Left renal cortex interstitium (tissue), 4 donors: ENCODE measurements at regions not wholly inside any gene's neighbourhood (a gene's known extent, or its start where the extent isn't known, plus 50 kb on each side); places are given as distances from the start of the nearest gene placed in this dataset.
"Not testable (repeated sequence)": the region's sequence is repeated elsewhere in the genome, so short reads cannot be mapped to it uniquely, and the experiment has no call there.

Source experiments
- DNase-seq, 4 donors: peaks; one replicate each; pipeline ENCODE4 v3.0.0-alpha.2; 2013; ENCODE audit warnings: low read depth in 4 of 4, low spot score in 2 of 4, missing footprints in 1 of 4

GRCh38 chr2:192419786-192420185 lies 225.1 kb upstream of the TMEFF2 start:
- DNase-seq, result peak in 2 of 4 donors; percentile 13 to 37

DNA sequence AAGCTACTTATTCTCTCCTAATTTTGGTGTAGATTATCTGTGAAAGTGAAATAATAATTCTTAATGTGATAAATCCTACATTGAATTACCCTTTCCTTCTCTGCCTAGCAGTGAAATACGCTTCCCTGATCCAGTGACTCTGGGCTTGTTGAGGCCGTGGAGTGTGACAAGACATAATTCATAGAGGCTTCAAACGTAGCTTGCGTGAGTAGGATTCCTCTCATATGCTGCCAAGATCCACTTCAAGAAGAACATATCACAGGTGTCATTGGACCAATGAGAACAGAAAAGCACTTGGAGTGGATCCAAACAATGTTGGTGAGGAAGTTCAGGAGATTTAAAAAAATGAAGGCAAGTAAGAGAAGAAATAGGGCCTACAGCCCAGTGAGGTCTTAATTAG lies 221.3 kb upstream of the TMEFF2 start:
- no peak for DNase-seq

DNA sequence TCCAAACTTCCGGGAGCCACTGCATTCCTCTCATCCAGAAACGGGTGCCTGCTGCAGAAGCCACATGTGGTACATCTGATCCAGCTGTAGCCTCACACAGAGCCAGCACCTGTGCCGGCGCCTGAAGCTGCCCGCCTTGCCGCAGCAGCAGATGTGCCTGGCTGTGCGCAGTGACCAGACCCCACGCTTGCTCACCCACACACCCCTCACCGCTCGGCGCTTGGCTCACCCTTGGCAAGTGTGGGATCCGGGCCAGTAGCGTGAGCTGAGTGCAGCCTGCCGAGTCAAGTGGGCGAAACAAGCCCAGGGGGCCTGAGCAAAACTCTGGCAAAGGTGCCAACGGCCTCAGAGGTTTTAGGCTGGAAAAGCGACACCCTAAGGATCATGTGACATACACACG lies 220.1 kb upstream of the TMEFF2 start:
- DNase-seq, result no peak

GRCh38 chr2:192413812-192414681 lies 219.3 kb upstream of the TMEFF2 start:
- no peak for DNase-seq

- not testable (repeated sequence) for DNase-seq
These were observed 218.1 kb upstream of the TMEFF2 start for GRCh38 chr2:192412866-192413265.

- DNase-seq, result no peak
These were observed 217.7 kb upstream of the TMEFF2 start for GRCh38 chr2:192412394-192412793.

GRCh38 chr2:192411755-192412154 lies 217.0 kb upstream of the TMEFF2 start:
- DNase-seq, result no peak

DNA sequence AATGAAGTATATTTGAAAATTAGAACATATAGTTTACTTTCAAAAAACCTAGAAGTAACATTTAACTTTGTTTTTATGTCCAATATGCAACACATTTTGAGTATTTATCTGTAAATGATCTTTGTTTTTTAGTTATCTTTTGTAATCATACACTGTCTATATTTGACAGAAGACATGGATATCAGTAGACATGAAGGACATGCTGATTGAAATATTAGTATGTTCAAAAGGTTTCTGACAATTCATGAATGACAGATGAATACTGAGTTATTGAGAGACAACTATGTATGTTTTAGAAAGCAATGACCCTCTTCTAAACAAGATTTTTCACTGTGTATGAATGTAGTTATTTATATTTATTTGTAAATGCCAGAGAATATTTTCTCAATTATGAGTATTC lies 215.6 kb upstream of the TMEFF2 start:
- DNase-seq, result no peak

DNA sequence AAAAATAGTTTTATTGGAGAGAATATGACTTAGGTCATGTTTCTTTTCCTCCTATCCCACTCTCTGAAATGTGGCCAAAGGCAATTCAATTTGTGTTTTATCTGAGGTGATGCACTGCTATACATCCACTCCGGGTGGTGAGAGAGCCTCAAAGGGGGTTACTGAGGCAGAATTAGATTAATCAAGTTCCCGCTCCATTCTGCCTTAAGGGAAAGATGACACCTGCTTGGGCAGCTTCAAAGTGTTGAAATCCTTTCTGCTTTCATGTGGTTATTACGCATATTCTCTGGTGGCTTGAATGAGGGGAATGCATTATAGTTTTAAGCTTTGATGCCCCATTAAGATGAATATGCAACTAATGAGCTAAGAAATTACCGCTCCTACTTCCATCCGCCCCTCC lies 213.0 kb upstream of the TMEFF2 start:
- DNase-seq, result no peak

DNA sequence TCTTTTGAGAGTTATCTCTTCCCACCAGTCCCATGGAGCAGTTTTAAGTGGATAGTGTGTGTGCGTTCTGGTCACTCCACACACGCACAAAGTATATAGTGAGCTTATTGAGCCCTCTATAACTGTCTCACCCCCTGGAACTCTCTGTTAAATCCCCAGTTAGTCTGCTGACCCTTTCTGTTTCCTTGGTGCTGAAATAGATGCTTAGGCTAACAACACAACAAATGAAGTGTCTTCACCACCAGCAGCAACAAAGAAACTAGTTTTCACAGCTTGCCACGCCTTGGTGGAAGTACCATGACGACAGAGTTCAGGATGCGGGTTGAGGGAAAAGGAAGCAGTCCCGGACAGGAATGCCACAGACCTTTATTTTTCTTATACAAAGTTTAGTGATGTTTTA lies 203.5 kb upstream of the TMEFF2 start:
- DNase-seq, result no peak

GRCh38 chr2:192394605-192395004 lies 199.9 kb upstream of the TMEFF2 start:
- no peak for DNase-seq

DNA sequence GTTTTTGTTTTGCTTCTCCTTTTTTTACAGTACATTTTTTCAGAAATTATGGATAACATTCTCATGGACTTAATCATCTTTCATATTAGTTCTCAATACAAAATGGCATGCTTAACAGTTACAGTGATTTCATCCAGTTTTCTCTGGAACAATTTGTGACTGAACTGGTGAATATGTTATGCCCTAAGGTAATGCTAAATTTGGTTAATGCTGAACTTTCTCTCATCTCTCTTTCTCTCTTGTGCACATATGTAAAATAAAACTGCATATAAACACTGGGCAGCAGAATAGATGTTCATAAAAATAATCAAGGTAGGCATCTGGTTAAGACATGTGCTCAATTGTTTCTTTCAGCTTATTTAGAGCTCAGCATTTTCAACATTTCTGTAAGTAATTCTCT lies 196.3 kb upstream of the TMEFF2 start:
- DNase-seq, result no peak

- no peak for DNase-seq
These were observed 195.7 kb upstream of the TMEFF2 start for GRCh38 chr2:192390401-192390800.

DNA sequence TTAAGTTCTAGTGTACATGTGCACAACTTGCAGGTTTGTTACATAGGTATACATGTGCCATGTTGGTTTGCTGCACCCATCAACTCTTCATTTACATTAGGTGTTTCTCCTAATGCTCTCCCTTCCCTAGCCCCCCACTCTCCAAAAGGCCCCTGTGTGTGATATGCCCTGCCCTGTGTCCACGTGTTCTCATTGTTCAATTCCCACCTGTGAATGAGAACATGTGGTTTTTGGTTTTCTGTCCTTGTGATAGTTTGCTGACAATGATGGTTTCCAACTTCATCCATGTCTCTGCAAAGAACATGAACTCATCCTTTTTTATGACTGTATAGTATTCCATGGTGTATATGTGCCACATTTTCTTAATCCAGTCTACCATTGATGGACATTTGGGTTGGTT lies 189.5 kb upstream of the TMEFF2 start:
- not testable (repeated sequence) for DNase-seq

- DNase-seq, result no peak
These were observed 186.3 kb upstream of the TMEFF2 start for GRCh38 chr2:192381082-192381481.

- DNase-seq, result no peak
These were observed 185.0 kb upstream of the TMEFF2 start for GRCh38 chr2:192379736-192380135.

DNA sequence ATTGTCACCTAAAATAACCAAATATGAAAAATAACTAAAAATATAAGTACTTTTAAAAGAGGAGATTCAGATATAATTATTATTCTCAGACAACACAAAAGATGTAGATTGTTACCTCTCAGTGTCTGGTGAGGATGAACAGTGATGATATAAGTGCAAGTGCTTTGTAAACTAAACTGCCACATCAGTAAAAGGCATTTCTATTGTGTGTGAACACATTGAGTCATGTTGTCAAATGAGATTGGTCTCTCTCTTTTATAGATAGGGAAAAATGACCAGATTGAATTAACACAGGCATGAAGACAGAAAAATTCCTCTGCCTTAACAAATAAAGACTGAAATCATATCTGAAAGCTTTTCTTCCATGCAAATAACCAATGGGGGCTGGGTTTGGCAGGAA lies 182.4 kb upstream of the TMEFF2 start:
- no peak for DNase-seq

GRCh38 chr2:192373754-192374153 lies 179.0 kb upstream of the TMEFF2 start:
- DNase-seq, result no peak

DNA sequence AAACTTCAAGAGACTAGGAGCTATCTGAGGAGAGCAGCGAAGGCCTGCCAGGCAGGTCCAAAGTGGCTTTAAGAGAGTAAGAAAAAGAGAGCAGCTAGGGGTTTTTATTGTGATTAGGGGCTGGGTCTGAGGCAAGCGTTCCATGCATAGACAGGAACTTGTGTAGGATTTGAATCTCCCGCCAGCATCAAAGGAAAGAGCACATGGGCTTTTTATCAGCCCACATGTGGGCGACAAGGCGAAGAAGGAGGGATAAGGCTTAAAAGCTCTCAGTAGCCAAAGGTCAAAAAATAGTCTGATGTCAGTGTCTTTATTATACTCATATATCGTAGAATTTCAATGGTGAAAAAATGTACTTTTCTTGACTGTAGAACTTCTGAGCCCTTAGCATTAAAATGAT lies 178.5 kb upstream of the TMEFF2 start:
- DNase-seq, result no peak

DNA sequence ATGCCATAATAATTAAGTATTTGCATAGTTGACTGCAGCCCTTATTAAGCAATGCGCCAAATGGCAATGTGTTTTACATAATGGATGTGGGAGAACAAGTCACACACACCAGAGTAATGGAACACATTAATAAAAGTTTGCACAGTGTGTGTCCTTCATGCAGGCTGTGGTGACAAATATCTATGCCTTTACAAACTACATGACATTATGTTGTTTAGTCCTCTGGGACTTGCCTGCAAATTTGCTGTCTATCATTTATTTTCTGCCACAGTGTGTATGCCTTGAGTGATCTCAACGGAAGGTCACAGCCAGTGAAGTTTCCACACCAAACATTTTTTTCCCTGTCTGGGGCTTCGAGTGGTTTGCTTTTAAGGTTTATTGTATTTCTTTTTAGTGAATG lies 175.2 kb upstream of the TMEFF2 start:
- no peak for DNase-seq

- DNase-seq, result no peak
These were observed 162.5 kb upstream of the TMEFF2 start for GRCh38 chr2:192357217-192357616.

DNA sequence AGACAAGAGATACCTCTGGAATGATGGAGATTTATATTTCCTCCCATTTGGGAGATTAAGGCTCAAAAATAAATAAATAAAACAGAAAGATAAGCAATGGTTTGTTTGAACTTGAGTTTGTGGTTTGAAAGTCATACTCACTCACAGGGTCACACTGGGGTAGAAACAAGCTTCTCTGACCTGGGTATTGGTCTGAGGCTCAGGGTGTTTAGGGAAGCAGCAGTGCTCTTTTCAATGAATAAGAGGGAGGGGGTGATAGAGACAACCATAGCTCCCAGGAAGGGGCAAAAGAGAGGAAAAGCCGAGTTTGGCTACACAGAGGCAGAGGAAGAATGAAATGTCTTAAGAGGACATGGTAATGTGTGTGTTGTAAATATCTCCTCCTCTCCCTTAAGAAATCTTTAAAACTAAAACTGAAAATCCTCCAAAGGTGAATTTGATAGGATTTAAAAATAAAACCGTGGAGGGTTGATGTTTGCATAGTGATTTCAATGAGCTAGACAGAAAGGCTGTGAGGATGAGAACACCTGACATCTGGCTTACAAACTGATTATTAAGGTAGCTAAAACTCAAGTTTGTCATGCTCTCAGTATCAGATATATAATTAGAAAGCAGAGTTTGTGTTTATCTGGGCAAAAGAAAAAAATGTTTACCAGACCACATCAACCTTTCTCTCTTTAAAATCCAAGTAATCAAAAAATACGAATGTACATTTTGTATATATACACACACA lies 159.9 kb upstream of the TMEFF2 start:
- DNase-seq, result no peak
